GM23248 (cell line): ENCODE measurements at regions not wholly inside any gene's neighbourhood (a gene's known extent, or its start where the extent isn't known, plus 50 kb on each side); places are given as distances from the start of the nearest gene placed in this dataset.
A peak's percentile ranks its signal among the peaks of the same experiment; 100 is the strongest.

Experiments
- DNase-seq: peaks from one replicate; pipeline ENCODE4 v3.0.0-alpha.2; 2015
- H2AFZ ChIP-seq: fragments of 200-600 bp; sonication (generic); 2 replicates; pipeline ENCODE4 v1.6.1; 2016; ENCODE audit warnings: antibody characterized with exemption
- H3F3A ChIP-seq: fragments of 200-600 bp; sonication (generic); 2 replicates; pipeline ENCODE4 v1.6.1; 2016; ENCODE audit warnings: mild to moderate bottlenecking, antibody characterized with exemption, mixed run types; ENCODE audit not compliant: insufficient read depth
- H3K27ac ChIP-seq: fragments of 200-600 bp; sonication (generic); 2 replicates; pipeline ENCODE4 v1.5.1; 2016; ENCODE audit warnings: mild to moderate bottlenecking
- H3K27me3 ChIP-seq: fragments of 200-600 bp; sonication (generic); replicated peaks from 2 replicates; pipeline ENCODE4 v1.6.1; 2016; ENCODE audit warnings: mild to moderate bottlenecking; ENCODE audit not compliant: insufficient read depth
- H3K36me3 ChIP-seq: fragments of 200-600 bp; sonication (generic); 2 replicates; pipeline ENCODE4 v1.6.1; 2016; ENCODE audit warnings: low read depth, mild to moderate bottlenecking
- H3K4me1 ChIP-seq: fragments of 200-600 bp; sonication (generic); 2 replicates; pipeline ENCODE4 v1.6.1; 2016; ENCODE audit warnings: mild to moderate bottlenecking; ENCODE audit not compliant: insufficient read depth
- H3K4me2 ChIP-seq: fragments of 200-600 bp; sonication (generic); one replicate; pipeline ENCODE4 v1.6.1; 2016; ENCODE audit warnings: mild to moderate bottlenecking; ENCODE audit not compliant: unreplicated experiment
- H3K4me3 ChIP-seq: fragments of 200-600 bp; sonication (generic); 2 replicates; pipeline ENCODE4 v1.5.1; 2016; ENCODE audit warnings: mild to moderate bottlenecking
- H3K79me2 ChIP-seq: fragments of 200-600 bp; sonication (generic); 2 replicates; pipeline ENCODE4 v1.6.1; 2016; ENCODE audit warnings: mild to moderate bottlenecking; ENCODE audit not compliant: insufficient read depth
- H3K9ac ChIP-seq: fragments of 200-600 bp; sonication (generic); 2 replicates; pipeline ENCODE4 v1.6.1; 2016; ENCODE audit warnings: mild to moderate bottlenecking
- H3K9me2 ChIP-seq: fragments of 200-600 bp; sonication (generic); 2 replicates; pipeline ENCODE4 v1.6.1; 2016; ENCODE audit warnings: mixed run types, mild to moderate bottlenecking, moderate library complexity; ENCODE audit not compliant: insufficient read depth
- H3K9me3 ChIP-seq: fragments of 200-600 bp; sonication (generic); one replicate; pipeline ENCODE4 v1.6.1; 2017; ENCODE audit warnings: low read depth
- H4K20me1 ChIP-seq: fragments of 200-600 bp; sonication (generic); 2 replicates; pipeline ENCODE4 v1.6.0; 2016; ENCODE audit not compliant: insufficient read depth
- EZH2 ChIP-seq: fragments of 200-600 bp; sonication (generic); IDR thresholded peaks from 2 replicates; pipeline ENCODE4 v1.6.1; 2018; ENCODE audit warnings: antibody characterized with exemption, mild to moderate bottlenecking; ENCODE audit not compliant: insufficient read depth, poor library complexity, severe bottlenecking
- EZH2phosphoT487 ChIP-seq: fragments of 200-600 bp; sonication (generic); IDR thresholded peaks from 2 replicates; pipeline ENCODE4 v1.6.1; 2018; ENCODE audit warnings: antibody characterized with exemption, moderate library complexity, mild to moderate bottlenecking, low read depth; ENCODE audit not compliant: insufficient read depth
- WGBS, 2 experiments: methylation state at CpG; one replicate each; pipeline ENCODE4 v1.1.6; 2015 to 2017; ENCODE audit warnings: low lambda C conversion rate in 2 of 2, low coverage in 1 of 2; ENCODE audit errors: missing lambda C conversion rate in 2 of 2; 5-methylcytosine and 5-hydroxymethylcytosine counted together
- in situ Hi-C: fragments of 300-500 bp; cut with MboI; formaldehyde crosslinking; loops from 2 replicates; pipeline ENCODE4 v1.15.0; 2020

DNA sequence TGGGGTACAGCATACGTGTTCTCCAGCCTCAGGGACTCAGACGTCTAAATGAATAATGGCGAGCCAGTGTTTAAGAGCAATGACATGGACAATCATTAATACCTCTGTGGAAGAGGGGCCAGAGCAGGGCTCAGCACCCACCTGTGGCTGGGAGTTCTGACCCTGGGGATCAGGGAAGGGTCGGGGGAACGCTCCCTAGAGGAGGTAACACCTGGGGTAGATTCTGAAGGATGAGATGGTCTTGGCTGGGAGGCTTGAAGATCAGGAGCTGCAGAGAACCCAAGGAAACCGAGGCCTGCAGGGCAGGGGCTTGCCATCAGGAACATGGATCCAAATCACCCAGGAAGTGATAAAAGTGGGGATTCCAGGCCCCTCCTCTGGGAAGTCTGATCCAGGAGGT, 138.2 kb upstream of the RUNX3 start:
- no peak overlapping the region for H3K4me3 ChIP-seq
- peaks cover 26% of the 10 kb centered on the region for H3K27me3 ChIP-seq
- H3K9me3 ChIP-seq = no peaks in the 10 kb centered on the region
- H3K9me2 ChIP-seq = no peaks in the 10 kb centered on the region
- H3K4me2 ChIP-seq = no peak overlapping the region
- in situ Hi-C loops = no loop called here
- no peak overlapping the region for H3K9ac ChIP-seq
- H2AFZ ChIP-seq = no peak overlapping the region
- 68 to 70% methylated on average over 5 to 6 of the region's 6 CpGs for WGBS, 2 experiments
- DNase-seq = no peak
- no peaks in the 10 kb centered on the region for H3K79me2 ChIP-seq
- H4K20me1 ChIP-seq = no peaks in the 10 kb centered on the region
- H3F3A ChIP-seq = no peaks in the 10 kb centered on the region
- H3K27ac ChIP-seq = no peak overlapping the region
- 0 out of 2 replicates have a peak, but pooled peaks cover 6% of the 10 kb centered on the region for H3K4me1 ChIP-seq
- TF ChIP-seq EZH2phosphoT487 = no peak
- no peak for TF ChIP-seq EZH2
- no peaks in the 10 kb centered on the region for H3K36me3 ChIP-seq

DNA sequence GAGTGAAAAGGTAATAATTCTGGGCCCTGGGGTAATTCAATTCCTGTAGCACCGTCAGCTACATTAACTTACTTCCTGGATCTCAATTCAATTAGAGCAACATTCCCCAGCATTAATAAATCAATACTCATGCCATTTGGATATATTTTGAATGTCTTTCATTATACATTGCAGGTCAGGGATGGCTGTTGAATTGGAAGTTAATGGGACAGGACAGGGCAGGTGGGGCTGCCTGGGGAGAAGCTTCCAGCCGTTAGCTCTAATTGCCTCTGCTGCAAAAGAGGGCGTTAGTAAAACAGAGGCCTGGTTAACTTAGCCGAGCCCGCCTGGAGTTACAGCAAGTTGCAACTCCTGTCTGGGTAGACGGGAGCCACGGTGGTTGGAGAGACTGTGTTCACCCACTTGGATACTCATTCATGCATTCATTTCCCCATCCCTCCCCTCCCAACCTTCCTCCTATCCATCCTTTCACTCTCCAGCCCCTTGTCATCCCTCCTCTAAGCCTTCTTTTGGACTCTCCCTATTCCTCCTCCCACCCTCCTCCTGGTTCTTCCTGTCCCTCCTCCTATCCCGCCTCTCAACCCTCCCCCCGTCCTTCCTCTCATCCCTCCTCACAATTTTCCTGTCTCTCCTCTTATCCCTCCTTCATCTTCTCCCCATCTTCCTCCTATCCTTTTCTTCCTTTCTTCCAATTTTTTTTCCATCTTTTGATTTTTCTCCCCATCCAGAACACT, 137.6 kb upstream of the RUNX3 start:
- no peak overlapping the region for H2AFZ ChIP-seq
- no peak for DNase-seq
- H3K9me2 ChIP-seq = no peaks in the 10 kb centered on the region
- H3K4me2 ChIP-seq = no peak overlapping the region
- peaks cover 26% of the 10 kb centered on the region for H3K27me3 ChIP-seq
- 0 out of 2 replicates have a peak, but pooled peaks cover 6% of the 10 kb centered on the region for H3K4me1 ChIP-seq
- TF ChIP-seq EZH2 = no peak
- H3K36me3 ChIP-seq = no peaks in the 10 kb centered on the region
- H3K79me2 ChIP-seq = no peaks in the 10 kb centered on the region
- H3K9me3 ChIP-seq = no peaks in the 10 kb centered on the region
- no peak overlapping the region for H3K4me3 ChIP-seq
- H3K9ac ChIP-seq = no peak overlapping the region
- H4K20me1 ChIP-seq = no peaks in the 10 kb centered on the region
- in situ Hi-C loops = no loop called here
- no peak overlapping the region for H3K27ac ChIP-seq
- WGBS, 2 experiments = 69 to 78% methylated on average over 7 to 9 of the region's 9 CpGs
- H3F3A ChIP-seq = no peaks in the 10 kb centered on the region

GRCh38 chr1:25066731-25067517, 136.8 kb upstream of the RUNX3 start:
- TF ChIP-seq EZH2 (no peak), EZH2phosphoT487 (no peak)
- Histone ChIP-seq H2AFZ (no peak overlapping the region), H3K79me2 (no peaks in the 10 kb centered on the region), H3K4me2 (no peak overlapping the region), H3K4me3 (no peak overlapping the region), H3K27ac (no peak overlapping the region), H3K36me3 (no peaks in the 10 kb centered on the region), H3K9me2 (no peaks in the 10 kb centered on the region), H4K20me1 (no peaks in the 10 kb centered on the region), H3K9me3 (no peaks in the 10 kb centered on the region), H3K27me3 (peaks cover 26% of the 10 kb centered on the region), H3F3A (no peaks in the 10 kb centered on the region), H3K9ac (no peak overlapping the region), H3K4me1 (0 out of 2 replicates have a peak, but pooled peaks cover 6% of the 10 kb centered on the region)
- WGBS, 2 experiments = 70 to 72% methylated on average over 11 to 12 of the region's 12 CpGs
- no peak for DNase-seq
- in situ Hi-C loops = no loop called here

- H3K36me3 ChIP-seq = no peaks in the 10 kb centered on the region
- no peak overlapping the region for H3K27ac ChIP-seq
- 1 to 3% methylated on average over 8 of the region's 8 CpGs for WGBS, 2 experiments
- 0 out of 2 replicates have a peak, but pooled peaks cover 6% of the 10 kb centered on the region for H3K4me1 ChIP-seq
- no peak for TF ChIP-seq EZH2
- no peak for TF ChIP-seq EZH2phosphoT487
- H3K9ac ChIP-seq = no peak overlapping the region
- H3K9me2 ChIP-seq = no peaks in the 10 kb centered on the region
- no peaks in the 10 kb centered on the region for H3K9me3 ChIP-seq
- H4K20me1 ChIP-seq = no peaks in the 10 kb centered on the region
- no peaks in the 10 kb centered on the region for H3K79me2 ChIP-seq
- H2AFZ ChIP-seq = no peak overlapping the region
- in situ Hi-C loops = no loop called here
- H3K4me3 ChIP-seq = peak overlapping the region; percentile 3; the same call in 1 of the 2 replicates
- peaks cover 29% of the 10 kb centered on the region for H3K27me3 ChIP-seq
- H3K4me2 ChIP-seq = peak overlapping the region; percentile 21
- DNase-seq = peak; percentile 28
- H3F3A ChIP-seq = no peaks in the 10 kb centered on the region
These were observed 136.2 kb upstream of the RUNX3 start for GRCh38 chr1:25066256-25066655.
